HG02678 (cell line): ENCODE measurements at regions not wholly inside any gene's neighbourhood (a gene's known extent, or its start where the extent isn't known, plus 50 kb on each side); places are given as distances from the start of the nearest gene placed in this dataset.
A peak's percentile ranks its signal among the peaks of the same experiment; 100 is the strongest.

Experiments
- ATAC-seq: cut with Tn5 transposase; IDR thresholded peaks from one replicate; pipeline ENCODE4 v1.9.1; 2021; ENCODE audit warnings: mild to moderate bottlenecking, moderate library complexity; ENCODE audit not compliant: unreplicated experiment

DNA sequence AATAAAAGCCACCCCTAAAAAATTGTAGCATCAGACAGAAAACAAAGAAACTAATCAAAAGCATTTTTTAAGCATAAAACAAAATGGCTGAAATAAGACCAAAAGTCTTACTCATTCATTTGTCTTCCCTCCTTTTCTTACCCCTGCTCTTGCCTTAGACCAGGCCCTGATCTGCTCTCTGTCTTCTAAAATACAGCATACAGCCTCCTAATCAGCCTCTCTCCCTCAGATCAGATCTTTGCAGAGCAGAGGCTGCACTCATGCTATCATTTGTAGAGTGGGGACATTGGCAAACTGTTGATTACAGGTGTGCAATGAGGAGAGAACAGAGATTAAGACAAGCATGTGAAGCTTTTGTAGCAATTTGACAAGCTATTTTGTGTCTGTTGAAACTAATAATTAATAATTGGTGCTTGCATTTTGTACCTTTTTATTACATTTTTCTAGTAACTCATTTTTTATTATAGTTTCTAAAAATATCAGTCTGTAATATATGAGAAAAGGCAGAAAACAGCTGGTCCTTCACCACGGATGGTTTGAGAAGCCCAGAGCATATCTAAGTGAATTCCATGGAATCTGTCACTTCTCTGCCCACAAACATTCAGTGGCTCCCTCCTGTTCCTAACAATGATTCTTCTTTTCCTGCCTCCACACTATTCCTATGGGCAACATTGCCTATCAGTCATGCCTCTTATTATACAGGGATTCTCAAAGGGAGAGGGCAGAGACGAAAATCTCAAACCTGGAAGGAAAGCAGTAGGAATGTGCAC is 286.2 kb upstream of the STT3B start:
- ATAC-seq: no peak

DNA sequence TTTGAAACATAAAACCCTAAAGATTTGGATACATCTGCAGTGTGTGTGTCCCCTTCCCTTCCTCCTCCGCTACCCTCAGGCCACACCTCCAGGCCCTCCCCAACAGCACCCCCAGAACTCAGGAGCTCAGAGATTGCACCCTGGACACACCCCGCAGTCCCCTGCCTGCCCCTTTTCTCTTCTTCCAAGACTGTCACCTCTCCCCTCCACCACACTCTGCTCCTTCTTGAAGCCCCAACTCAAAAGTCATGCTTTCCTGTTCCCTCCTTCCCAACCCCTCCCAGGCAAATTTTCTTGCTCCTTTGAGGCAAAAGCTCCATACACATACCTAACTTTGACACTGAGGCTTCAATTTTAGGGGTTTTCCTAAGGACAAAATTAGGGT is 285.7 kb upstream of the STT3B start:
- no peak for ATAC-seq

DNA sequence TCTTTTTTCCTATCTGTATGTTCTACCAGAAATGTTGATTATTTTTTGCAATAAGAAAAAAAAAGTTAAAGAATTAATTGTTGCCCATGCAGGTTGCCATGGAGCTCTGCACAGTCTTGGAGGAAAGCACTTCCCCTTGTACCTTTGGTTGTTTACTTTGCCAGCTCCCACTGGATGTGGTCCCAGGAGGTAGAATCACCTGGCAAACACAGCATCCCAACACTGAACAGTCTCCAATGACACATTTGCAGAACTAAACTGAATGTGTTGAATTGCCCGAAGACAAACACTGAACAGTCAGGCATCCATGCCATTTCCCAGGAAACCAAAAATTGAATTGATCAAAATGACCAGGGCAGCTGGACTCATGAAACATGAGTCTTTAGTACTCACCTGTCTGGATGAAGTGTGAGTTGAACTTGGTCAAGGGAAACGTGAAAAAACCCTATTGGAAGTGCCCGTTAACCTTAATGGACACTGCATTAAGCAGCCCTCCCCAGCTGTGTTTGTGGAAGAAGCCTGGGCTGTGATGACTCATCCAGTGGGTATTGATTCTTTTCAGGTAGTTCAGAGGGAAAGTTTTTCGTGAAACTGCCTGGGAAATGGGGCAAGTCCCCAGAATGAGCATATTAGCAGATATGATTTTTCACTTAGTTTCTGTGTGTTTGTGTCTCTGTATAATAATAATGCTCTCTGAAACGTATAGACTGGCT is 284.7 kb upstream of the STT3B start:
- ATAC-seq: peak; percentile 53

DNA sequence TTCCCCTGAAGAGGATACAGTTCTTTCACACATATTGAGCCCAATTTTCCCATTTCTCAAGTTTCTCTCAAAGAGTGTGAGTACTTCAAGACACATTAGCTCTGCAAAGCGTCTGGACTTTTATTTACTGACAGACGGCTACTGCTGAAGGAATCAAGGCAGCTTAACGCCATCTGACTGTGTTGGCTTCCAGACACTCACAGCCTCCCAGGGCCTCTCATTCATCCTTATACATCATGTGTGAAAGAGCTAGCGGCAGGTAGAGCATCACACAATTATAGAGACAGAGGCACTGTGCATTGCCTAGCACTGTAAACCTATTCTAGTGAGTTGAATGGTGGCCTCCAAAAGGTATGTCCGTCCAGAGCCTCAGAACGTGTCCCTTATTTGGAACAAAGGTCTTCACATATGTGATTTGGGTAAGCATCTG is 284.1 kb upstream of the STT3B start:
- ATAC-seq: no peak

DNA sequence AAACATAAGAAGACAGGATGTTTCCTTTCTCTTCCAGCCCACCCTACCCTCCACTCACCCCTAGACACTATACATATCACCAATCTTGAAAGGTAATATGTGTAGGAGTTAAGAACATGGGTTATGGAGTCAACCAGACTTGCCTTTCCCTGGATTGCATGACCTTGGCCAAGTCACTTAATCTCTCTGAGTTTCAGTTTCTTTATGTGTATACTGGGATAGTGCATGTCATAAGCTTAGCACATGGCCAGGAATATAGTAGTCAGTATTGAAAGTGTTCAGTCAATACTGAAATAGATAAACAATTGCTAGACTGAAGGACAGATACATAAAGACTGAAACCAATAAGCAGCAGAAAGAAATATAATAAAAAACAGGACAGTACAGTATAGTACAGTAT is 283.2 kb upstream of the STT3B start:
- no peak for ATAC-seq

DNA sequence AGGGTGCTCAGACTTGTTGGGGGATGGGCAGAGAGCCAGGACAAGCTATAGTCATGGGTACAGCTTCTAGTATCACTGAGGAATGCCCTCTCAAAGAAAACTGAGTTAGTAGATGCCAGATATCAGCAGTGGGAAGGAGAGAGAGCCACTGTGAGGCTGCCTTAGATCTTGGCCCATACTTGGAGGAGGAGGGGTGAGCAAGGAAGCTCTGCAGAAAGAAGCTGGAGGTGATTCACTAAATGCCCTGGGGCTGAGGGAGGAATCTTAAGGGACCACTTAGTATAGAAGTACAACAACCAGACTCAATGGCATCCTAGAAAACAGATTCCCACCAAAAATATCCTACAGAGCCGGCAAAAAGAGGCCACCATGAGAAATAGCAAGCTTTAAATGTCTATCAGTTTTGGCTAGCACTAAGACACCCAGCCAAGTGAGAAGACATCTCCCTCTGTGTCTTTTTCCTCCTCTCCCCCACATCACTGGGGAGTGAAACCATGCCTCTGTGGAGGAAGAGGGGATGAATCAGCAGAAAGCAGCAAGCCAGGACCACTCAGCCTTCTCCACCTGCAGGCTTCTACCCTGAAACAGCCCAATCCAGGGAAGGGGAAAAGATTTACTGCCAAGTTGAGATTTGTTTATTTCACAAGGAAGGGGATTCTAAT is 282.5 kb upstream of the STT3B start:
- no peak for ATAC-seq

DNA sequence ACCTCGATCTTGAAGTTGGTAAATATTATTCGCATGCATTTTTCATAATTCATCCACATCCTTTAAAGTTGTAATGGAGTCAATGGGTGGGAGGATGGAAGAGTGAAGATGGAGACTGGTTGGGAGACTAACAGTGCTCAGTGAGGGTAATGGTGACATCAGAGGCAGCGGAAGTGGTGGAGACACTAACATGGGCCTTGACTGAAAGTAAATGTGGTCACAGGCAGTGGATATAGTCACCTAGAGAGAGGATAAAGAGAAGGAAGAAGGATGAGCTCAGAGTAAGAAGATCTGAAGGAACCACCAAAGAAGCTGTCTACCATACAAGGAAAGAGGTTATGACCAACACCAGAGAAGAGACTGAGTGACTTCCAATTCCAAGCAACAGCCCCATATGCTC is 281.6 kb upstream of the STT3B start:
- ATAC-seq: no peak

DNA sequence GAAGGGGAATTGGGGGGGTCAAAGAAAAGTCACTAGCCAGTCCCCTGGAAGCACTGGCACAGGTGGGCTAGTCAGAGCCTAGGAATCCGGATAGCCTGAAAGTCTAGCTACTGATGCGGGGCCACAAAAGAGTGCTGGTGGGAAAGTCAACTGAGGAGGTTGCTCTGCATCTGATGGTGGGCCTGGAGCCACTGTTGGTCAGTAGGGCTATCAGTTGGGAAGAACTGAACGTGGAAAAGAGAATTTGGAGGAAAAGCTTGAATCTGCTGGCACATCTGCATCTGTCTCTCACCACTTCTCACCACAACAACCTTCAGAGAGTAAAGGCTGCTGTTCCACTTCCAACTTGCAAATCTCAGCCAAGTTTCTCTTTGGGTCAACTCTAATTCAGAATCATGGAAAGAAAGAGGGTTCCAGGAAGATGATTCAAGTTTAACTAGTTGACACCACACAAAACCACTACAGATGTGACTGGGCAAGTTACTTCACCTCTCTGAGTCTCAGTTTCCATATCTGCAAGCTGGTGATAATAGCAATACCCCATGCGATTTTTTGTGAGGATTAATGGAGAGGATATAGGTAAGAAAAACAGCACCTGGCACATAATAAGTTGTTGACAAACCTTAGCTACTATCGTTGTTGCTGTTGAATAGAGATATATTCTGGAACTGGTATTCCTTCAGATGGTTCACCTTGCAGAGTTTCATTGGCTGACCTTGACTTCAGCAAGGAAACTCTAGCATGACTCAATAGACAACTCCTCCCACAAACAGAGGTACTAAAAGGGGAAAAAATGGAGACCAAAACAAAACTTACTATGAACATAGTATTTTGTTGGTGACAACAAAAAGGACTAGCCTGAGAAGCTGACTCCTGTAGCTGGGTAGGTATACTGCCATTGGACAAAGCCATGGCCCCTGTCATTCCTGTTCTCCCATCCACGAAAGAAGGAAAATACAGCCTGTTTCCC is 280.2 kb upstream of the STT3B start:
- ATAC-seq: no peak

DNA sequence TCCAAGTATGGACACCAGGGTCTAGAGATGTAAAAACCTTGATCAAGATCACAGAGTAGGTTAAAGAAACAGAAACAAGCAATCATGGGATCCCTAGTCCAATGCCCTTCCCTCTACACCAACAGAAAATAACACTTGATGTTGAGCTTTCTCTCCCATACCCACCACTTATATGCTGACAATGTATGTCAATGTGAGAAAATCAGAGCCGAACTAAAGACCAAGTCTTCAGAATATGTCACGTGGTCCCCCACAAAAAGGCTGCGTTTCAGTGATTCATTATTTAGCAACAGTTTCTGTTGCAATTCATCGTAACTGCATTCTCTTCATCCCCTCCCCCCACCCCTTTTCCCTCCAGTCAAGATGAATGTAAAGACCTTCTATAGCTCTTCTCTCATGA is 278.9 kb upstream of the STT3B start:
- ATAC-seq: no peak

DNA sequence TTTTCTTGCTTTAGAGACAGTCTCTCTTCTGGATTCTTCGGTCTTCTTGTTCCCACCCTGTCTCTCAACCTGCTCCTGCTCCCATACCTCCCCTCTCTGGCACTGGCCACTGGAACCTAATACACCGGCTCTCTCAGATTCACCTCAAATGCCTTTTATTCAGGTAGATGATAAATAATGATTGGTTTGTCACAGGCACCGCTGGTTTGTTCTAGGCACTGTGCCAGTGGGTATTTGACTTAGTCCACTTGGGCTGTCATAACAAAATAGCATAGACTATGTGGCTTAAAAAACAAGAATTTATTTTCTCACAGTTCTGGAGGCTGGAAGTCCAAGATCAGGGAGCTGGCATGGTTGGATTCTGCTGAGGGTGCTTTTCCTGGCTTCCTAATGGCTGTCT is 278.2 kb upstream of the STT3B start:
- no peak for ATAC-seq

DNA sequence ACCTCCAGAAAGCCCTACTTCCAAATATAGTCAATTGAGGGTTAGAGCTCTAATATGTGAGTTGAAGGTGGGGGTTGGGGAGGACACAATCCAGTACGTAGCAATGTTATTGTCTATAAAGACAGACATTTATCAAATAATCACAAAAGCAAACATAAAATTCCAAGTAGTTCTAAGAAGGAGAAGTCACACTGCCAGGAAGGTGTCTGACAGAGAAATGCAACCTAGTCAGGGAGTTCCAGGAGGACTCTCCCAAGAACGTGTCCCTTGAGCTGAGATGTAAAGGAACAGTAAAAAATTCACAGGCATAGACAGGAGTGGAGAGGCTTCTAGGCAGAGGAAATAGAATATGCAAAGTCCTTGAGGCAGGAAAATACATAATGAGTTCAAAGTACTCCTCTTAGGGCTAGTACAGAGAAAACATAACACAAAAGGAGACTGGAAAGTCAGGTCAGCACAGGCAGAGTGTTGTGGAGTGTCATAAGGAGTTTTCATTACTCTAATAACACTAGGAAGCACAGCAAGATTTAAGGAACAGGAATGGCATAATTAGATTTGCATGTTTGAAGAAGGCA is 277.6 kb upstream of the STT3B start:
- no peak for ATAC-seq

DNA sequence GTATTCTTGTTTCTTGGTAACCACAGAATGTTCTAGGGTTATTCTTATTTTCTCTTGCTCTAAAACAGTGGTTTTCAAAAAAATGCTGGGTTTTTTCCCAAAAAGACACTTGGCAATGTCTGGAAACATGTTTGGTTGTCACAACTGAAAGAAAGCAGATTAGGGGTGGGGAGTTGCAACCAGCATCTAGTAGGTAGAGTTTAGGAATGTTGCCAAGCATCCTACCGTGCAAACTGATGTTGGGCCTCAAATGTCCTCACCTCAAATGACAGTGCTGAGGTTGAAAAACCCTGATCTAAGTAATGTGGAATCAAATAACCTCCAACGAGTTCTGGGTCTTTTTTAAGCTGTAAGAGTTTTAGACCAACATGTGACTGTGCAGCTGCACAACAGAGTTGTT is 270.5 kb upstream of the STT3B start:
- no peak for ATAC-seq

DNA sequence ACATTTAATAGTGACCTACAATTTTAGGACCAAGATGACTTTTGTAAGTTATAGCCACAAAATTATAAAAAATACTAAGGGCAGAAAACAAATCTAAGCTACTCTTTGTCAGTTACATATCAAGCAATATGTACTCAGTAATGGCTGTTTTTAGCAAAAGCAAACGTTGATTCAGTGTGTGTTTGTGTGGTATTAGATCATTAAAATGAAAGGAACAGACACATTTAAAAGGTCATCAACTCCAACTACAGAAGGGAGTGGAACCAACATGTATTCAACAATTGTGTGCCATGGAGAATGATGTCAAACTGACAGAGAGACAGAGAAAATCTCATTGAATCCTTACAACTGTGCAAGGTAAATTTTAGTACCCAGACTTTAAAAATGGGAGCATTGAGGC is 268.8 kb upstream of the STT3B start:
- no peak for ATAC-seq

DNA sequence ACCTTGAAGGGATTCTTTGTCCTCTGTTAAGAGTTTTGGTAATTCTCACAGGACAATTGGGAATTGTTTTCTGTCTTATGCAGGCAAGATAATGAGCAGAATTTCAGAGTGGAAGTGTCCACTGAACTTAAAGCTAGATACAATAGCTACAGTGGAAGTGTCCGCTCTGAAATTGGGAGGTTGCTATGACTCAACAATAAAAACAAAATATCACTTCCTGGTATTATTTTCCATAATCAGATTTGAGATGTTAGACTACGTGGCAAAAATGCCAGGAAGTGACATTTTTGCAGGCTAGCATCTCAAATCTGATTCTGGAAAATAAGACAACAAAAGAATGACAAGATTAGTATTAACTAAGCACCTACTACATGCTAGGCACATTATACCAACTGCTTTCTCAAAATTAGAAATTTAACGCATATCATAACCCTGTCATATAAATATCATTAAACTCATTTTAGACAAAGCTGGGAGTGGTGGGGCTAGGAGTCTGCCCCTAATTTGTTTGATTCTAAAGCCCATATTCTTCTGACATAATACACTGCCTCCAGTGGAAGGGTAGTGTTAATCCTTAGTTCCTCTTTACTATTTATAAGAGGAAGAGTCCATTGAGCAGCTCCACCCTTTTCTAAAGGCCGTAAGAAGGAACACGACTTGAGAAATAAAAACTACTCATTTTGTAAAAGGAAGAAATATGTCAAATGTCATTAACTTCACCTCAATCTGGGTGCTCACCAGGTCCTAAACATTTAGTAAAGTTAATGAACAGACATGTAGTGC is 266.9 kb upstream of the STT3B start:
- ATAC-seq: no peak

DNA sequence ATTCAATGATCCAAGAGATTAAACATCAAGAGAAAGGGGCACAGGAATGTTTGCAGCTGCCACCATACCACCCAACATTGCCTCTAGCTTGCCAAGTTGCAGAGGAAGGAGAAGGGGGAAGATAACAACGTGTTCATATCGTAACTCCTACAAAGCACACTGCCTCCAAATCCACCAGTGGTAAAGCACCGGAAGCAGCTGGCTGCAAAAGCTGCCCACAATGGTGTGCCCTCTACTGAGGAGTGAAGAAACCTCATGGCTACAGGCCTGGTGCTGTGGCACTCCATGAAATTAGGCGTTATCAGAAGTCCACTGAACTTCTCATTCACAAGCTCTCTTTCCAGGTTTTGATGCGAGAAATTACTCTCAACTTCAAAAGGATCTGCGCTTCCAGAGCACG is 263.9 kb upstream of the STT3B start:
- no peak for ATAC-seq

DNA sequence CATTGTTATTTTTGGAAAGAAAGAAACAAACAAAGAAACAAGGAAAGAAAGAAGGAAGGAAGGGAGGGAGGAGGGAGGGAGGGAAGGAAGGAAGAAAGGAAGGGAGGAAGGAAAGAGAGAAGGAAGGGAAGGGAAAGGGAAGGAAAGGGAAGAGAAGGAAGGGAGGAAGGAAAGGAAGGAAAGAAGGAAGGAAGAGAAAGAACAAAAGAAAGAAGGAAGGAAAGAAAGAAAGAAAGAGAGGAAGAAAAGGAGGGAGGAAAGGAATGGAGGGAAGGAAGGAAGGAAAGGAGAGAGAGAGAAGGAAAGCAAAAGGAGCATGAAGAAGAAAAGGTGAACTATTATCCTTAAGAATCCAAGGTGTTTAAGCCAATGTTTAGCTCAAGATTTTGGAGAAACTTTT is 262.7 kb upstream of the STT3B start:
- ATAC-seq: no peak

DNA sequence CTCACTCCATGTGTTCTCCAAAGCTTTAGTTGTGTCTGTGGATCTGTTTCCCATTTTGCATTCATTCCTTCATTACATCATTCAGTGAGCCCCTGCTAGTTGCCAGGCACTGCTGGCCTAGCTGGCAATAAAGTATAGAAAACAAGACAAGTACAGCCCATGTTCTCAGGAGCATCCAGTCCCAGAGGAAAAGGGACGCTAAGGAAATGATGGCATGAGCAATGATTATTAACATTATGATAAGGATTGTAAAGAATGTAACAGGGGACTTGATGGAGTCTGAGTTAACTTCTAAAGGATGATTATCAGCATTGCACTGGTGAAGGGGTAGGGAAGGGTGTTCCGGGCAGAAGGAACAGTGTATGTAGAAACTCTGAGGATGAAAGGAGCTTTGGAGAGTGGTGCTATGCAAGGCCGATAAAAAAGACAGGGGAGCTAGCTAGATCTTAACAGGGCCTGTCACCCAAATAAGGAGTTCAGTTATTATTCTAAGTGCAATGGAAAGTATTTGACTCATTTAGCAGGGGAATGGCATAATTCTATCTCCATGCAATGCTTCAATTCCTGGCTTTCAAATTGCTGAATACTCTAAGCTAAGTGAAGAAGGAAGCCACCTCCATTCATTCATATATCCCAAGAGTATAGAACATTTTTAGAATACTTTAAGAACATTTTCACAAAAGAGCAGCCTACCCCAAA is 258.2 kb upstream of the STT3B start:
- ATAC-seq: no peak

DNA sequence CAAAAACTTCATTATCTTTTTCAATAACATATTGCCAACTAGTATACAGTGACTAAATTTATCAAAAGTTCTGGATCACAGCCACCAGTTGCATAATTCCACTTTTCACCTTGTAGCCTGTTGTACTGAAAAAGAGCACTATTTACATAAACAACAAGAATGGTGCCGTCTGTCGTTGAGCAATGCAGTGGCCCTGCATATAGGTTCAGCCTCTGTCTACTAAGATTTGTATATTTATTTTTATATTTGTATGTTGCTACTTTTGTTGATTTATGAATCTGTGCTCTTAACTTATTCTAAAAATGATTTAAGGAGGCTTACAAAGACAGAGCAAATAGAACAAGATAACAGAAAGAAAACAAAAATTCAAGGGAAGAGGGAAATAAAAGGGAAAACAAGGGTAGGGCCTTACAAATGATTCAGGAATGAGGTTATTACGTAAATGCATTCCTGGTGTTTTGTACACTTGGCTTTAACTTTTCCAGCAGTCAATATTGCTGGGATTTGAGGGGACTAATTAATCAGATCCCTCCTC is 257.6 kb upstream of the STT3B start:
- ATAC-seq: no peak

DNA sequence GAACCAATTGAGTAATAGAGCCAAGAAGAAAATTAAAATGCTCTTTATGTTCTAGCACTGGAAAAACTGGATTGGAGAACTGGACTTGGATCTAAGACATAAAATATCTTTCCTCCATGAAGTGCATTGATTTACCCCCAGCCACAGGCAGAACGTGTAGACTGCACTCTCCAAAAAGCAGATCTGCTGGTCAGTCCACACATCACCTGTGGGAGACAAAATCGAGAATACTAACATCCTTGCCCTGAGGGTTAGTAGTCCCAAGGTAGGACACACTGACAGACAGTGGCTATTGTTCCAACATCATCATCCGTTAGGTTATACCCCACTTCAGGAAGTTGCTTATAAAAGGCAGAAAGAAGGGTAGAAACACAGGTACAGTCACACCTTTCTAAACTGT is 257.1 kb upstream of the STT3B start:
- no peak for ATAC-seq
